Neural cell (in vitro differentiated cells): ENCODE measurements at regions not wholly inside any gene's neighbourhood (a gene's known extent, or its start where the extent isn't known, plus 50 kb on each side); places are given as distances from the start of the nearest gene placed in this dataset.

Experiments
- H2AFZ ChIP-seq: fragments of 200-600, 300-800 bp; sonication (generic), shearing (Covaris generic); 2 replicates; pipeline ENCODE4 v1.6.0; 2014; ENCODE audit warnings: low read depth, mild to moderate bottlenecking, antibody characterized with exemption, low read length, moderate library complexity
- H3F3A ChIP-seq: fragments of 200-600 bp; shearing (Covaris generic); 2 replicates; pipeline ENCODE4 v1.6.1; 2016; ENCODE audit warnings: mild to moderate bottlenecking, moderate library complexity, mixed read lengths, antibody characterized with exemption, low read length; ENCODE audit not compliant: insufficient read depth, poor library complexity, severe bottlenecking
- H3K27ac ChIP-seq: fragments of 200-600, 300-800 bp; sonication (generic), shearing (Covaris generic); 2 replicates; pipeline ENCODE4 v1.5.1; 2014; ENCODE audit warnings: mild to moderate bottlenecking, low read length, moderate library complexity
- H3K27me3 ChIP-seq: fragments of 300-800, 200-600 bp; sonication (generic), shearing (Covaris generic); 2 replicates; pipeline ENCODE4 v1.6.0; 2014; ENCODE audit warnings: mild to moderate bottlenecking, low read depth, low read length, moderate library complexity; ENCODE audit not compliant: insufficient read depth
- H3K36me3 ChIP-seq: fragments of 300-800, 200-600 bp; sonication (generic), shearing (Covaris generic); 2 replicates; pipeline ENCODE4 v1.5.1; 2014; ENCODE audit warnings: mild to moderate bottlenecking, antibody characterized with exemption, low read length, moderate library complexity; ENCODE audit not compliant: insufficient read depth
- H3K4me2 ChIP-seq: fragments of 300-800, 200-600 bp; sonication (generic), shearing (Covaris generic); 2 replicates; pipeline ENCODE4 v1.6.0; 2014; ENCODE audit warnings: mild to moderate bottlenecking, low read length
- H3K4me3 ChIP-seq: fragments of 300-800, 200-600 bp; sonication (generic), shearing (Covaris generic); 2 replicates; pipeline ENCODE4 v1.5.1; 2014; ENCODE audit warnings: mild to moderate bottlenecking, low read length, moderate library complexity
- H3K79me2 ChIP-seq: fragments of 200-600 bp; shearing (Covaris generic); replicated peaks from 2 replicates; pipeline ENCODE4 v1.6.0; 2014; ENCODE audit warnings: mild to moderate bottlenecking, low read length, moderate library complexity; ENCODE audit not compliant: insufficient read depth
- H3K9ac ChIP-seq: fragments of 300-800, 200-600 bp; sonication (generic), shearing (Covaris generic); 2 replicates; pipeline ENCODE4 v1.6.1; 2016; ENCODE audit warnings: mild to moderate bottlenecking, low read length, mixed read lengths
- H3K9me2 ChIP-seq: fragments of 200-600 bp; shearing (Covaris generic); 2 replicates; pipeline ENCODE4 v1.6.1; 2016; ENCODE audit warnings: mild to moderate bottlenecking, low read length, mixed read lengths; ENCODE audit not compliant: insufficient read depth
- H3K9me3 ChIP-seq: fragments of 200-600, 300-800 bp; sonication (generic), shearing (Covaris generic); 2 replicates; pipeline ENCODE4 v1.6.1; 2016; ENCODE audit warnings: mild to moderate bottlenecking, mixed run types, low read length, moderate library complexity, mixed read lengths
- H4K20me1 ChIP-seq: fragments of 200-600 bp; shearing (Covaris generic); 2 replicates; pipeline ENCODE4 v1.6.1; 2016; ENCODE audit warnings: mild to moderate bottlenecking, mixed run types; ENCODE audit not compliant: insufficient read depth
- CTCF ChIP-seq: fragments of 450-650 bp; IDR thresholded peaks from 2 replicates; pipeline ENCODE4 v1.5.1; 2014; ENCODE audit warnings: antibody characterized with exemption, mild to moderate bottlenecking, moderate library complexity; ENCODE audit not compliant: poor library complexity, severe bottlenecking
- EP300 ChIP-seq: fragments of 450-650 bp; conservative IDR thresholded peaks from 2 replicates; pipeline ENCODE4 v1.6.1; 2014; ENCODE audit warnings: antibody characterized with exemption, mild to moderate bottlenecking, moderate library complexity; ENCODE audit not compliant: poor library complexity, severe bottlenecking
- EZH2 ChIP-seq: fragments of 200-600, 300-800 bp; shearing (Covaris generic), sonication (generic); IDR thresholded peaks from 2 replicates; pipeline ENCODE4 v1.6.1; 2014; ENCODE audit warnings: antibody characterized with exemption, low read length, borderline replicate concordance, mild to moderate bottlenecking; ENCODE audit not compliant: insufficient read depth, poor library complexity, severe bottlenecking
- MXI1 ChIP-seq: fragments of 450-650 bp; conservative IDR thresholded peaks from 2 replicates; pipeline ENCODE4 v1.6.1; 2014; ENCODE audit warnings: antibody characterized with exemption, mild to moderate bottlenecking; ENCODE audit not compliant: poor library complexity, severe bottlenecking
- POLR2AphosphoS5 ChIP-seq: IDR thresholded peaks from 2 replicates; pipeline ENCODE4 v1.6.1; 2012
- RAD21 ChIP-seq: fragments of 450-650 bp; conservative IDR thresholded peaks from 2 replicates; pipeline ENCODE4 v1.6.1; 2014; ENCODE audit warnings: antibody characterized with exemption, mild to moderate bottlenecking, moderate library complexity
- SMC3 ChIP-seq: fragments of 450-650 bp; conservative IDR thresholded peaks from 2 replicates; pipeline ENCODE4 v1.6.1; 2014; ENCODE audit warnings: antibody characterized with exemption, mild to moderate bottlenecking, moderate library complexity; ENCODE audit not compliant: poor library complexity
- TAF1 ChIP-seq: IDR thresholded peaks from 2 replicates; pipeline ENCODE4 v1.6.1; 2012; ENCODE audit warnings: low read depth
- TF ChIP-seq, protein P1 (sequence below): IDR thresholded peaks from 2 replicates; pipeline ENCODE4 v1.6.1; 2012; ENCODE audit warnings: borderline replicate concordance

DNA sequence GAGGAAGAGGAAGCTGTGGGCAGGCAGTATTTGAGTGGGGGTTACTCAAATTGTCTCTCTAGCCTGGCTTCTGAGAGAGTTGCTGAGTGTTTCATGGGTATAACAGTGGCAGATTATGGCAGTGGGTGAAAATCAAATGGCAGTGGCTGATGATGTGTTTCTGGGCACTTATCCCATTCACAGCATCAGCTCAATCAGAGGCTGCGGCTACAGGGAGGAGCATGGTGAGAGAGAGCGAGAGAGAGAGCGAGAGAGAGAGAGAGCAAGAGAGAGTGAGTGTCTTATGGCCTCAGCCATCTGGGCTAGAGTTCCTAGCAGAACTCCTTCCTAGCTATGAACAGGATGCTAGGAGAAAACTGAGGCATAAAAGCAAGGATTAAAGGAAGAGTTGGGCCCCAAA, 178.9 kb downstream of the OLFM4 start:
- Histone ChIP-seq H3K9me2 (no peaks in the 10 kb centered on the region), H3K4me2 (no peak overlapping the region), H4K20me1 (no peaks in the 10 kb centered on the region), H3K4me3 (no peak overlapping the region), H3K27me3 (peaks cover 14% of the 10 kb centered on the region), H2AFZ (no peak overlapping the region), H3K27ac (no peak overlapping the region), H3K79me2 (no peaks in the 10 kb centered on the region), H3F3A (no peaks in the 10 kb centered on the region), H3K9ac (no peak overlapping the region), H3K36me3 (no peaks in the 10 kb centered on the region), H3K9me3 (no peaks in the 10 kb centered on the region)
- TF ChIP-seq, protein P1, sequence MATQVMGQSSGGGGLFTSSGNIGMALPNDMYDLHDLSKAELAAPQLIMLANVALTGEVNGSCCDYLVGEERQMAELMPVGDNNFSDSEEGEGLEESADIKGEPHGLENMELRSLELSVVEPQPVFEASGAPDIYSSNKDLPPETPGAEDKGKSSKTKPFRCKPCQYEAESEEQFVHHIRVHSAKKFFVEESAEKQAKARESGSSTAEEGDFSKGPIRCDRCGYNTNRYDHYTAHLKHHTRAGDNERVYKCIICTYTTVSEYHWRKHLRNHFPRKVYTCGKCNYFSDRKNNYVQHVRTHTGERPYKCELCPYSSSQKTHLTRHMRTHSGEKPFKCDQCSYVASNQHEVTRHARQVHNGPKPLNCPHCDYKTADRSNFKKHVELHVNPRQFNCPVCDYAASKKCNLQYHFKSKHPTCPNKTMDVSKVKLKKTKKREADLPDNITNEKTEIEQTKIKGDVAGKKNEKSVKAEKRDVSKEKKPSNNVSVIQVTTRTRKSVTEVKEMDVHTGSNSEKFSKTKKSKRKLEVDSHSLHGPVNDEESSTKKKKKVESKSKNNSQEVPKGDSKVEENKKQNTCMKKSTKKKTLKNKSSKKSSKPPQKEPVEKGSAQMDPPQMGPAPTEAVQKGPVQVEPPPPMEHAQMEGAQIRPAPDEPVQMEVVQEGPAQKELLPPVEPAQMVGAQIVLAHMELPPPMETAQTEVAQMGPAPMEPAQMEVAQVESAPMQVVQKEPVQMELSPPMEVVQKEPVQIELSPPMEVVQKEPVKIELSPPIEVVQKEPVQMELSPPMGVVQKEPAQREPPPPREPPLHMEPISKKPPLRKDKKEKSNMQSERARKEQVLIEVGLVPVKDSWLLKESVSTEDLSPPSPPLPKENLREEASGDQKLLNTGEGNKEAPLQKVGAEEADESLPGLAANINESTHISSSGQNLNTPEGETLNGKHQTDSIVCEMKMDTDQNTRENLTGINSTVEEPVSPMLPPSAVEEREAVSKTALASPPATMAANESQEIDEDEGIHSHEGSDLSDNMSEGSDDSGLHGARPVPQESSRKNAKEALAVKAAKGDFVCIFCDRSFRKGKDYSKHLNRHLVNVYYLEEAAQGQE, result no peak
- no peak for TF ChIP-seq EZH2
- TF ChIP-seq EP300, result no peak
- TF ChIP-seq CTCF, result no peak
- TF ChIP-seq POLR2AphosphoS5, result no peak
- no peak for TF ChIP-seq TAF1
- no peak for TF ChIP-seq MXI1
- TF ChIP-seq RAD21, result no peak

DNA sequence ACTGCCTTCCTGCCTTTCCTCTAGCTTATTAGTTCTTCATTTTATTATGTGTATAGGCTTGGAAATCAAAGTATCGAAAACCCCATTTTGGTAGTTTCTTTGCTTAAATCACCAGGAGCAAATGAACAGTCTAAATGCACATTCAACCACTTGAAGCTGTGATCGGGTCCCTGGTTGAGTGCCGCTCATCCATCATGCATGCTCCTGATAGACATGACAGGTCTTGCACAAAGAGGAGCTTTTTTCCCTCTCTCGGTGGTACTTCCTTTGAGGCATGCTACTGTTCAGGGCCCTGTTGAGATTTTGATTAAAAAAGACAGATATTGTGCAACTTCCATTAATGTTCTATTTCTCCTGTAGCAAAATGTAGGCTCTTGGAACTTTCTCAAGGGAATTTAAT, 185.8 kb downstream of the OLFM4 start:
- no peaks in the 10 kb centered on the region for H3K9me3 ChIP-seq
- H2AFZ ChIP-seq, result no peak overlapping the region
- H3K27me3 ChIP-seq, result no peaks in the 10 kb centered on the region
- H3K79me2 ChIP-seq, result no peaks in the 10 kb centered on the region
- TF ChIP-seq, protein P1, result no peak
- TF ChIP-seq EP300 (peak; percentile 23), CTCF (no peak), POLR2AphosphoS5 (no peak), SMC3 (no peak), RAD21 (no peak), MXI1 (no peak), EZH2 (no peak), TAF1 (no peak)
- no peak overlapping the region for H3K27ac ChIP-seq
- H3F3A ChIP-seq, result no peaks in the 10 kb centered on the region
- H3K9ac ChIP-seq, result no peak overlapping the region
- no peak overlapping the region for H3K4me2 ChIP-seq
- H4K20me1 ChIP-seq, result no peaks in the 10 kb centered on the region
- no peaks in the 10 kb centered on the region for H3K36me3 ChIP-seq
- no peaks in the 10 kb centered on the region for H3K9me2 ChIP-seq
- no peak overlapping the region for H3K4me3 ChIP-seq
